Loucy (cell line): ENCODE measurements at regions not wholly inside any gene's neighbourhood (a gene's known extent, or its start where the extent isn't known, plus 50 kb on each side); places are given as distances from the start of the nearest gene placed in this dataset.

ENCODE experiments used
- H2AFZ ChIP-seq: fragments of 200-600 bp; sonication (generic); 2 replicates; pipeline ENCODE4 v1.6.0; 2016; ENCODE audit warnings: antibody characterized with exemption, mild to moderate bottlenecking, low read length, moderate library complexity
- H3F3A ChIP-seq: fragments of 200-600 bp; 2 replicates; pipeline ENCODE4 v1.6.0; 2016; ENCODE audit warnings: antibody characterized with exemption, low read depth, mild to moderate bottlenecking
- H3K27me3 ChIP-seq: fragments of 200-600 bp; sonication (generic); 2 replicates; pipeline ENCODE4 v1.6.1; 2014; ENCODE audit warnings: low read length, mild to moderate bottlenecking; ENCODE audit not compliant: insufficient read depth, poor library complexity, severe bottlenecking
- H3K36me3 ChIP-seq: fragments of 200-600 bp; sonication (generic); 2 replicates; pipeline ENCODE4 v1.6.1; 2016; ENCODE audit warnings: low read length; ENCODE audit not compliant: insufficient read depth
- H3K4me1 ChIP-seq: fragments of 200-600 bp; sonication (generic); 2 replicates; pipeline ENCODE4 v1.5.1; 2014; ENCODE audit warnings: low read length, mild to moderate bottlenecking; ENCODE audit not compliant: insufficient read depth, poor library complexity, severe bottlenecking
- H3K4me2 ChIP-seq: fragments of 200-600 bp; sonication (generic); 2 replicates; pipeline ENCODE4 v1.6.0; 2014; ENCODE audit warnings: antibody characterized with exemption, low read length, low read depth, mild to moderate bottlenecking; ENCODE audit not compliant: poor library complexity, severe bottlenecking
- H3K4me3 ChIP-seq: fragments of 200-600 bp; sonication (generic); 2 replicates; pipeline ENCODE4 v1.5.1; 2014; ENCODE audit warnings: low read length, mild to moderate bottlenecking, mixed read lengths; ENCODE audit not compliant: poor library complexity, severe bottlenecking
- H3K79me2 ChIP-seq: fragments of 200-600 bp; sonication (generic); 2 replicates; pipeline ENCODE4 v1.6.1; 2014; ENCODE audit warnings: low read length; ENCODE audit not compliant: insufficient read depth
- H3K9ac ChIP-seq: fragments of 200-600 bp; sonication (generic); 2 replicates; pipeline ENCODE4 v1.6.0; 2014; ENCODE audit warnings: mild to moderate bottlenecking, low read depth, low read length, moderate library complexity; ENCODE audit not compliant: poor library complexity, severe bottlenecking
- H3K9me2 ChIP-seq: fragments of 200-600 bp; sonication (generic); replicated peaks from 2 replicates; pipeline ENCODE4 v1.6.1; 2016; ENCODE audit warnings: low read depth, low read length, mixed read lengths
- H3K9me3 ChIP-seq: fragments of 200-600 bp; sonication (generic); 2 replicates; pipeline ENCODE4 v1.6.1; 2014; ENCODE audit warnings: mild to moderate bottlenecking, antibody characterized with exemption, low read length, low read depth; ENCODE audit not compliant: insufficient read depth
- H4K20me1 ChIP-seq: fragments of 200-600 bp; sonication (generic); 2 replicates; pipeline ENCODE4 v1.6.0; 2014; ENCODE audit warnings: antibody characterized with exemption, low read length, mild to moderate bottlenecking; ENCODE audit not compliant: insufficient read depth, poor library complexity, severe bottlenecking
- EZH2phosphoT487 ChIP-seq: fragments of 200-600 bp; IDR thresholded peaks from 2 replicates; pipeline ENCODE4 v1.6.1; 2018; ENCODE audit warnings: antibody characterized with exemption, mild to moderate bottlenecking, moderate library complexity, borderline replicate concordance
- TF ChIP-seq, protein P1 (sequence below): fragments of 200-600 bp; sonication (generic); conservative IDR thresholded peaks from 2 replicates; pipeline ENCODE4 v1.5.1; 2014; ENCODE audit warnings: mild to moderate bottlenecking, antibody characterized with exemption, low read length

DNA sequence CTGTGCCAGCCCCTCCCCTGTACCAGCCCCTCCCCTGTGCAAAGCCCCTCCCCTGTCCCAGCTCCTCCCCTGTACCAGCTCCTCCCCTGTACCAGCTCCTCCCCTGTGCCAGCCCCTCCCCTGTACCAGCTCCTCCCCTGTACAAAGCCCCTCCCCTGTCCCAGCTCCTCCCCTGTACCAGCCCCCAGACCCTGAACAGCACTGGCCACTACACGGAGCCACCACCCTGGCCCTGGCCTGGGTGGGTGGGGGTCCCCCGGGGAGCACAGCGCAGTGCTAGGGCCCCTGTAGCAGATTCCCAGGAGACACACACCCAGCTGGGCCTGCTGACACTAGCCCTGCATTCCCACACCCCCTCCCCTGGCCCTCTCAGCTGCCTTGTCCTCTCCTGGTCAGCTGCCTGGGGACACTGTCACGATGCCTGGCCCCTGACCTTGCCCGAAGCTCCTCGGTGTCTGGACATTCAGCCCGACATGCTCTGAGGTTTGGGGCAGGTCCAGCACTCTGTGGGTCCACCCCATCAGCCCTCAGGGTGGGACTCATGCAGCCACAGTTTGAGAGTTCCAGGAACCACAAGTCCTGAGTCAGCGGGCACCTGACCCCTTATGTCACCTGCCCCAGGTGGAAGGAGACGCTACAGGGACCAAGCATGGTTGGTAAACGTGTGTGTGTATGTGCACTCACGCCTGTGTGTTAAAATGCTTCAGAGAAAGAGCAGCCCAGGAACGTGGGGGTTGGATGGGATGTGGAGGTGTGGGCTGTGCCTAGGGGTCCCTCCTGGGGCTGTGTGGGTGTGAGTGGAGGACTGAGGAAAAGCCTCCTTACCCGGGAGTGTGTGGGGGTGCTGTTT lies 114.2 kb downstream of the METRNL start:
- H3K36me3 ChIP-seq, result no peaks in the 10 kb centered on the region
- H3K9me3 ChIP-seq, result peaks cover 4% of the 10 kb centered on the region; the same call in 1 of the 2 replicates
- no peaks in the 10 kb centered on the region for H4K20me1 ChIP-seq
- no peaks in the 10 kb centered on the region for H3K79me2 ChIP-seq
- H3K27me3 ChIP-seq, result no peaks in the 10 kb centered on the region
- TF ChIP-seq, protein P1, sequence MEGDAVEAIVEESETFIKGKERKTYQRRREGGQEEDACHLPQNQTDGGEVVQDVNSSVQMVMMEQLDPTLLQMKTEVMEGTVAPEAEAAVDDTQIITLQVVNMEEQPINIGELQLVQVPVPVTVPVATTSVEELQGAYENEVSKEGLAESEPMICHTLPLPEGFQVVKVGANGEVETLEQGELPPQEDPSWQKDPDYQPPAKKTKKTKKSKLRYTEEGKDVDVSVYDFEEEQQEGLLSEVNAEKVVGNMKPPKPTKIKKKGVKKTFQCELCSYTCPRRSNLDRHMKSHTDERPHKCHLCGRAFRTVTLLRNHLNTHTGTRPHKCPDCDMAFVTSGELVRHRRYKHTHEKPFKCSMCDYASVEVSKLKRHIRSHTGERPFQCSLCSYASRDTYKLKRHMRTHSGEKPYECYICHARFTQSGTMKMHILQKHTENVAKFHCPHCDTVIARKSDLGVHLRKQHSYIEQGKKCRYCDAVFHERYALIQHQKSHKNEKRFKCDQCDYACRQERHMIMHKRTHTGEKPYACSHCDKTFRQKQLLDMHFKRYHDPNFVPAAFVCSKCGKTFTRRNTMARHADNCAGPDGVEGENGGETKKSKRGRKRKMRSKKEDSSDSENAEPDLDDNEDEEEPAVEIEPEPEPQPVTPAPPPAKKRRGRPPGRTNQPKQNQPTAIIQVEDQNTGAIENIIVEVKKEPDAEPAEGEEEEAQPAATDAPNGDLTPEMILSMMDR, result no peak
- no peak for TF ChIP-seq EZH2phosphoT487
- no peak overlapping the region for H3K4me3 ChIP-seq
- no peaks in the 10 kb centered on the region for H3K9me2 ChIP-seq
- H3K9ac ChIP-seq, result no peak overlapping the region
- no peak overlapping the region for H2AFZ ChIP-seq
- H3F3A ChIP-seq, result no peaks in the 10 kb centered on the region
- no peak overlapping the region for H3K4me2 ChIP-seq
- peaks cover 3% of the 10 kb centered on the region for H3K4me1 ChIP-seq

DNA sequence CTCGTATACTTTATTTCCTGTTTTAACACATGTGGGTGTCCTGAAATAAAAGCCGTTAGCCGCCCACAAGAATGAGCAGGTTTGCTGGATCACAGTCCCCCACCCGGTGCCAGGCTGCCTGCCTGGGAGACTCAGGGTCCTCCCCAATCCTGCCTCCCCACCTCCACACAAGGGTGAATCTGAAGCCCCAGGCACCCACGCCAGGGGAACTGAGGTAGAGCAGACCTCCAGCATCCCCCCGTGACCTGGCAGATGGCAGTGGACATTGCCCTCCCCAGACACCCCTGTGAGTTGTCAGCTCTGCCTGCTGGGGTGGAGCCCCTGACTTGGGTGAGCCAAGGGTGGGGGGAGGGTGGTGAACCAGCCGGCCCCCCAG lies 114.8 kb downstream of the METRNL start:
- peaks cover 3% of the 10 kb centered on the region; the same call in 1 of the 2 replicates for H3K9me3 ChIP-seq
- H3K4me3 ChIP-seq, result no peak overlapping the region
- H3K4me1 ChIP-seq, result peaks cover 6% of the 10 kb centered on the region
- no peak overlapping the region for H2AFZ ChIP-seq
- H3F3A ChIP-seq, result no peaks in the 10 kb centered on the region
- H3K9me2 ChIP-seq, result no peaks in the 10 kb centered on the region
- H4K20me1 ChIP-seq, result no peaks in the 10 kb centered on the region
- no peak overlapping the region for H3K4me2 ChIP-seq
- no peaks in the 10 kb centered on the region for H3K36me3 ChIP-seq
- no peaks in the 10 kb centered on the region for H3K79me2 ChIP-seq
- TF ChIP-seq, protein P1, result no peak
- TF ChIP-seq EZH2phosphoT487, result no peak
- H3K9ac ChIP-seq, result no peak overlapping the region
- H3K27me3 ChIP-seq, result no peaks in the 10 kb centered on the region

DNA sequence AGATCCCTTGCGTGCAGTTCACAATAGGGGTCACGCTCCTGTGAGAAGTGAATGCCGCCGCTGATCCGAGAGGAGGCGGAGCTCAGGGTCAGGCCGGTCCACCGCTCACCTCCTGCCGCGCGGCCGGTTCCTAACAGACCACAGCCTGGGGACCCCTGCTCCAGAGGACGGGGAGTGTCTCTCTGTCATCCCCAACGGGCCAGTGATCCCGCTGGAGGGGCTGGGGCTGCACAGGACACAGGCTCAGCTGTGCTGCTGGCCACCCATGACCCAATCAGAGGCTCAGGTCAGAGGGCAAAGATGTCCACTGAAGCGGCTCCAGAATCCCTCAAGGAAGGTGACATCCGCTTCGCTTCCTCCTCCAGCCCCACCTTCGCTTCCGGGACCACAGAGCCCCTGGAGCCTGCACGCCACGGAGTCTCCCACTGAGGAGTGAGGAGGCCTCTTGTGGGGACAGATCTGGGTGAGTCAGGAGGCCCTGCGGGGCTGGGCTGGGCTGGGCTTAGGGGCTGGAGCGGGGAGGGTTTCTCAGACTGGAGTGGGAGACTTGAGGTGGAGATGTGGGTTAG lies 115.4 kb downstream of the METRNL start:
- Histone ChIP-seq H3K79me2 (no peaks in the 10 kb centered on the region), H3K9ac (no peak overlapping the region), H3K36me3 (no peaks in the 10 kb centered on the region), H3K9me2 (no peaks in the 10 kb centered on the region), H3K4me2 (no peak overlapping the region), H3F3A (no peaks in the 10 kb centered on the region), H3K9me3 (peaks cover 3% of the 10 kb centered on the region; the same call in 1 of the 2 replicates), H4K20me1 (no peaks in the 10 kb centered on the region), H3K27me3 (no peaks in the 10 kb centered on the region), H3K4me1 (peaks cover 13% of the 10 kb centered on the region), H3K4me3 (no peak overlapping the region), H2AFZ (no peak overlapping the region)
- TF ChIP-seq EZH2phosphoT487, result no peak
- TF ChIP-seq, protein P1, result no peak
